ENCODE measurements at regions not wholly inside any gene's neighbourhood (a gene's known extent, or its start where the extent isn't known, plus 50 kb on each side); places are given as distances from the start of the nearest gene placed in this dataset.

GRCh38 chr10:93180482-93180931 is 106.8 kb downstream of the CYP26A1 start:
- DNase-seq: no peak

DNA sequence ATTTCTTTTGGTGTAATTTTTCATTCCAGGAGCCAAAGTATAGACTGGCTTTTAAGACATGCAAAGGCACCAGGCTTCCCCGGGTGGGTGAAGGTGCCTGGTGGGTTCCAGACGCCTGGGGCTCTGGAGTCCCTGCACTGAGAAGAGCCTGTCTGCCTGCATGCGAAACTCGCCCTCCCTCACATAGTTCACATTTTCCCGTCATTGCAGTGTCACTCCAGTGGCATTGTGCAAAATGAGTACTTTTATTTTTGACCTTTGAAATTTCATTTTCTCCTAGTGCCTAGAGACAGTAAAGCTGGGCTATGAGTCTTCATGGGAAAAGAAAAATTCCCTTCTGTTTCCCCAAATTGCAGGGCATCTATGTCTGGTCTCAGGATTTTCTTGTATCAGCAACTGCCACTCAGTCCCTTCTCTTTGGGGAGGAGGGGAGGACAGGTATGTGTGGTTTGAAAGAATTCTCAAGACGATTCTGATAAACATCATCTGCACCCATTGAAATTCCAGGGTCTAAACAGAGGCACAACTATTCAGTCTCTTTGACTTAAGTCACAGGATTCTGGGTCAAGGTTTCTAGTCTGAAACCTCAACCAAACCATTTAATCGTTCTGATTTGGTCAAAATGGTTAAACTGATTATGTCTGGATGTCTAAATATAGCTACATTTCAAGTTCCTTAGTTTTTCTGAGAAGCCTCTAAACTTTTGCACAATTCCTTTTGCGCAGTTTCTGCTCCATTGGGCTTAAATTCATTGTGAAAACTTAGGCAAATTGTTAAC is 107.8 kb downstream of the CYP26A1 start:
- peak; percentile 26 to 57 (median 48) for DNase-seq

DNA sequence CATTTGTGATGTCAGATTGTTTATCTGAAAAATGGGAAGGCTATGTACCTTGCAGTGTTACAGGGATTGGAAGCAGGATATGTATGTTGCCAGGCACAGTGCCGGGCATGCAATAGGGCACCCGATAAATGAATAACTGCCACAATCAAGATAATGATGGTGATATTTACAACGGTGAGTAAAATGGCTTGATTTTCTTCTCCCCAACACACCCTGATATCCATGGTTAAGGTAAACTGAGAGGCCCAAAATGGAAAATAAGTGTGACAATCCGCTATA is 108.3 kb downstream of the CYP26A1 start:
- DNase-seq: no peak

DNA sequence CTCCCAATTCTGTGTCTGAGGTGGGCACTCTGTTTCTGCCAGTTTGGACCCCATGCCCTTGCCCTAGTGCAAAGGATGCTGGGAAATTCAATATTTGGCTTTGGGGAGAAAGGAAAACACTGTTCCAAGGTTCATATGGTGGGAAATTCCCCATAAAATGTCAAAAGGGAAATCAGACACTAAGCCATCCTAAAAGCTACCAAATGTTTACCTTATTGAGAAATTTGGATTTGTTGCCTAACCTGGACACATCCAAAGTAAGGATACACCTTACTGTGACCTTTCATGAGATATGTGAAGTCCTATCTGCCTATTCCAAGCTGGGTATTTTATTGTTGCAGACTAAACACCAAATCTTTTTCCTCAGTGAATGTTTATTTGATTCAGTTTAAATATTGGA is 109.1 kb downstream of the CYP26A1 start:
- DNase-seq: no peak

GRCh38 chr10:93186653-93187052 is 113.0 kb downstream of the CYP26A1 start:
- DNase-seq: no peak

GRCh38 chr10:93189944-93190343 is 116.3 kb downstream of the CYP26A1 start:
- DNase-seq: no peak

GRCh38 chr10:93190372-93190771 is 116.7 kb downstream of the CYP26A1 start:
- peak; percentile 63 to 85 (median 83) for DNase-seq

- no peak for DNase-seq
Observed at GRCh38 chr10:93193906-93194305, 120.2 kb downstream of the CYP26A1 start.

DNA sequence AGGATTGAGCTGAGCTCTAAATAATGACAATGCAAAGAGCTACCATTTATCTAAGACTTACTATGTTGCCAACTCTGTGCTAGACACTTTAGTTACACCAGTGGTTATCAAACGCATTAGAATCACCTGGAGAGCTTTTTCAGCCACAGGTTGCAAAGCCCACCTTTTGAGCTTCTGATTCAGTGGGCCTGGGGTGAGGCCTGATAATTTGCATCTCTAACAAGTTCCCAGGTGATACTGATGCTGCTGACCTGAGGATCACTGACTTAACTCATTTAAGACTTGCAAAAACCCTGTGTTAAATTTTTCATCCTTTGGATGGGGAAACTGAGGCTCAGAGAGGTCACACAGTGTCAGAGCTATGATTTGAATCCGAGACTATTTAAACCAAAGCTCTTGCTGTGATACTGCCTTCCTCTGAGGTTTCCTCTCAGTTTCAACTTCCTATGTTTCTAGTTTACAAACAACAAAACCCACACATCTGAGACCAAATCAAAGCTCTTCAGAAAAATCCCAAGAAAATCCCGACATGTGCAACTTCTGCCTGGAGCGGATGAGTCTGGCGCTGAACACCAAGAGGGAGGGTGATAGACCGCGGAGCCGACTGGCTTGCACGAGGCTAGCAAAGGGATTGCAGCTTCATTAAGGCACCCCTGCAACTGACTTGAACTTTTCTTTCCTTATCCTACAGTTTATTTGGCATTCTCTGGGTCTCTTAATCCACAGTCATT is 124.9 kb downstream of the CYP26A1 start:
- DNase-seq: peak; percentile 91 to 97 (median 96)

- peak; percentile 74 to 82 (median 79) for DNase-seq
Observed at GRCh38 chr10:93199191-93199751, 125.6 kb downstream of the CYP26A1 start.

- peak; percentile 28 to 46 (median 28) for DNase-seq
Observed at GRCh38 chr10:93204494-93205485, 131.1 kb downstream of the CYP26A1 start.

DNA sequence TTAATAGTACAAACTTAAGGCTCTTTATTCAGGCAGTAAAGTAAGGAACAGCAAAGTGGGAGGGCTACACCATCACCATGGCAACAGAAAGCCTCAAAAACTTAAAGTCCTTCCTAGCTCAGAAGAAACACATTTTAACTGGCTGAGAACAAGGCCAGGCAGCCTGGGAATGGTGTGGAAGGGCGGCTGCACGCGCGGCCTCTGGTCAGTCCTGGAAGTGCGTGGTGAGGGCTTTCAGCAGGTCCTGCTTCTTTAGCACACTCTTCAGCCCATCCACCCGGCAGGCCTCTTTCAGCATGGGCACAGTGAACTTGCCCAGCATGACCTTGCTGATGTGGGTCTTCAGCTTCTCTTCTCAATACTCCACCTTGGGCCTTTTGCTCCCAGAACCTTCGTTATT is 133.0 kb downstream of the CYP26A1 start:
- DNase-seq: peak in 1 of 3 donors; percentile 8

GRCh38 chr10:93208717-93209464 is 135.2 kb downstream of the CYP26A1 start:
- peak; percentile 62 to 89 (median 86) for DNase-seq

GRCh38 chr10:93211991-93212390 is 138.3 kb downstream of the CYP26A1 start:
- DNase-seq: no peak

DNA sequence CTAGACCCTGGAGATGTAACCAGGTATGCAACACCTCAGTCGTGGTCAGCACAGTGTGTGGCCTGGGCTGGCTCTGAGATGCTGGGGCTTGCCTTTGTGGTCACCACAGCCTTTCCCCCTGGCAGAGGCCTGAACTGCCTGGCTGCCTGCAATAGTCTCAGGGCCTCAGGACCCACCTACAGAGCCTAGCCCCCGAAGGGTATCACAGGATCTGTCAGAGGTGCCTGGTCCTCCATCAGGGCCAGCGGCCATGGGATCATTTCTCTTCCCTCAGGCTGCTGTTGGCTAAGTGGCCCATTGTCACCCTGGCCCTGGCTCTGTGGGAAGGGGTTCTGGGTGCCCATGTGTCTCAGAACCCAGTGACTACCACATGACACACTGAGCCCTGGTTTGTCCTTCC is 141.6 kb downstream of the CYP26A1 start:
- DNase-seq: no peak

DNA sequence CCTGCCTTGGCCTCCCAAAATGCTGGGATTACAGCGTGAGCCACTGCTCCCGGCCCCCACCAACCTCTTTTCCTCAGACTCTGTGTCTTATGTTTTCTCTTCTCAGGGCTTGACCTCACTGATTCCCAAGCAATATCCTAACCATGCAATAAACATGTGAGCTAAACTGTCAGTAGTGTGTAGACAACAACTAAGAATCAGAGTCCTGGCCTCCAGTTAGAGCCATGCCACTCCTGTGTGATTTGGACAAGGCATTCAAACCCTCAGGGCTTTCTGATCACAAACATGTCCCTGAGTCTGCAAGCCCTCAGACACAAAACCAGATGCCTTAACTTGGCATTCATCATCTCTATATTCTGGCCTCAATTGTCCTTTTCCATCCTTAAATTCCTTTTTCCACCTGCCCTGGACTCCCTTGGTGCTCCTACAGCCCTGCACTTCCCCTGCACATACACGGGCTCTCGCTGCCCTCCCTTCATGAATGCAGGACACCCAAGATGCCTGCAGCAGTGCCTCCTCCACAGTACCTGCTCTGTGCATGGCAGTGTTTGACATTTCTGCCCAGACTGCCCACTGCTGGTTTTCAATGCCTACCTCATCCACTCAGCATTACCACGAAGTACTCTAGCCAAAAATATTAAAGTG is 142.8 kb downstream of the CYP26A1 start:
- DNase-seq: no peak

- no peak for DNase-seq
Observed at GRCh38 chr10:93218386-93218785, 144.7 kb downstream of the CYP26A1 start.

GRCh38 chr10:93219347-93219746 is 145.7 kb downstream of the CYP26A1 start:
- no peak for DNase-seq

GRCh38 chr10:93220296-93221170 is 146.8 kb downstream of the CYP26A1 start:
- peak in 2 of 3 donors; percentile 8 to 14 for DNase-seq

DNA sequence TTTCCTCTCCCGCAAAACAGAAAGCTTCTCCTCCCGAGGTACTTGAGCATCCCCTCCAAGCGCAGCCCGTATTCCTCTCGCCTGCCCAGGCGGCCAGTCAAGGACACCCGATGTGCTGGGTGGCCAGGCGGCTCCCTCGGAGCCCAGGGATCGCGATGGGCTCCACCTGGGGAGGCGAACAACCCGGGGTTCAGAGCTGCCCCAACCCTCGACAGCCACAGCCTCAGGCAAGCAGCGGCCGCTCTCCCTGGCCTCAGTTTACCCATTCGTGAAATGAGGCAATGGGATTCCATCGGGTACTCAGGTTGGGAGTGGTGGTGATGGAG is 147.4 kb downstream of the CYP26A1 start:
- no peak for DNase-seq

DNA sequence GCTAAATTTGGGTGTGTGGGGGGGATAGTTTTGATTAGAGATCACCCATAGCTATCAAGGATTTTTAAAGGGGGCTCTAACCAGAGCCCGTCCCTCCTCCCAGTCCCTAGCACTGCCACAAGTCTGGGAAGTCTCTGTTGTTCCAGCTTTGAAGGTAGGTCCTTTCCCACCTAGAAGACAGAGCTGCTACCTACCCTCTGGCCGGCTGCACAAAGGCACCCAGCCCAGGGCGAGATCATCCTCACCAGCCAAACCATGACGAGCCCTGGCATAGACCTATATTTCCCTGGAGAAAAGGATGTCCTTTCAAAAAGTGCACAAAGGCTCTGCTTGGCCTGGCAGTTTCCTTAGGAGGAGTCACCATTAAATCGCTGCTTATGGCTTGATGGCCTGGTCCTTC is 147.8 kb downstream of the CYP26A1 start:
- DNase-seq: no peak
